ENCODE measurements at regions not wholly inside any gene's neighbourhood (a gene's known extent, or its start where the extent isn't known, plus 50 kb on each side); places are given as distances from the start of the nearest gene placed in this dataset.

- TF ChIP-seq ZNF462 (CRISPR knock-in tag; IDR thresholded peaks at IDR 0.05) (no peak), CREB1 (CRISPR knock-in tag; IDR thresholded peaks at IDR 0.05; ENCODE audit: low read depth) (no peak)
Measured at GRCh38 chr3:168425936-168426595, 330.3 kb upstream of the GOLIM4 start (continued).

GRCh38 chr3:168424059-168424734 is 328.5 kb upstream of the GOLIM4 start:
- H4K20me1 ChIP-seq (replicated peaks; ENCODE audit: insufficient read depth) = no peaks in the 10 kb centered on the region
- TF ChIP-seq ZNF331 (CRISPR knock-in tag; IDR thresholded peaks at IDR 0.05; ENCODE audit: low read depth) (no peak), EZH2 (IDR thresholded peaks at IDR 0.05; ENCODE audit: low read depth, unreplicated experiment) (no peak), POLR2AphosphoS5 (IDR thresholded peaks at IDR 0.05; ENCODE audit: low read depth) (no peak), STAT1 (IDR thresholded peaks at IDR 0.05; ENCODE audit: unreplicated experiment) (no peak), NANOG (IDR thresholded peaks at IDR 0.05; ENCODE audit: borderline replicate concordance) (no peak), JUNB (IDR thresholded peaks at IDR 0.05; ENCODE audit: unreplicated experiment) (no peak), ZNF114 (CRISPR knock-in tag; IDR thresholded peaks at IDR 0.05) (no peak), ZNF462 (CRISPR knock-in tag; IDR thresholded peaks at IDR 0.05) (no peak)

More at GRCh38 chr3:168424059-168424734, 328.5 kb upstream of the GOLIM4 start:
- Mint-ChIP-seq H3K36me3 (ENCODE audit: low read depth) (no peaks in the 10 kb centered on the region), H3K4me3 (no peak overlapping the region), H3K27ac (no peak overlapping the region), H3K4me1 (peaks cover 5% of the 10 kb centered on the region; the same call in 2 of the 3 replicates), H3K9me3 (no peaks in the 10 kb centered on the region), H3K27me3 (ENCODE audit: insufficient read depth, low read depth, poor library complexity) (peaks cover 2% of the 10 kb centered on the region)
- Histone ChIP-seq H3K9me2 (ENCODE audit: insufficient read depth) (no peaks in the 10 kb centered on the region), H3K27me3 (ENCODE audit: insufficient read depth) (no peaks in the 10 kb centered on the region), H3K4me3 (no peak overlapping the region), H3K79me2 (replicated peaks; ENCODE audit: insufficient read depth) (no peaks in the 10 kb centered on the region), H2AFZ (no peak overlapping the region), H3K4me1 (ENCODE audit: insufficient read depth) (no peaks in the 10 kb centered on the region; the same call in 1 of the 2 replicates), H3F3A (replicated peaks; ENCODE audit: low read depth) (no peaks in the 10 kb centered on the region), H3K36me3 (ENCODE audit: insufficient read depth) (no peaks in the 10 kb centered on the region), H3K4me2 (no peak overlapping the region), H3K27ac (ENCODE audit: low read depth) (no peak overlapping the region)
- DNase-seq (ENCODE audit: low spot score) (no peak), ATAC-seq (no peak)

Data from GM23338 (cell line).